HG02852 (cell line): ENCODE measurements at regions not wholly inside any gene's neighbourhood (a gene's known extent, or its start where the extent isn't known, plus 50 kb on each side); places are given as distances from the start of the nearest gene placed in this dataset.

Experiments
- ATAC-seq: cut with Tn5 transposase; IDR thresholded peaks from one replicate; pipeline ENCODE4 v1.9.1; 2021; ENCODE audit warnings: mild to moderate bottlenecking, moderate library complexity; ENCODE audit not compliant: unreplicated experiment

GRCh38 chr1:72848997-72849396 is 566.7 kb upstream of the NEGR1 start:
- no peak for ATAC-seq

- no peak for ATAC-seq
Measured at GRCh38 chr1:72847651-72848050, 565.3 kb upstream of the NEGR1 start.

- no peak for ATAC-seq
Measured at GRCh38 chr1:72846476-72847278, 564.3 kb upstream of the NEGR1 start.

- ATAC-seq = no peak
Measured at GRCh38 chr1:72845981-72846380, 563.6 kb upstream of the NEGR1 start.

GRCh38 chr1:72845381-72845780 is 563.0 kb upstream of the NEGR1 start:
- ATAC-seq = no peak

DNA sequence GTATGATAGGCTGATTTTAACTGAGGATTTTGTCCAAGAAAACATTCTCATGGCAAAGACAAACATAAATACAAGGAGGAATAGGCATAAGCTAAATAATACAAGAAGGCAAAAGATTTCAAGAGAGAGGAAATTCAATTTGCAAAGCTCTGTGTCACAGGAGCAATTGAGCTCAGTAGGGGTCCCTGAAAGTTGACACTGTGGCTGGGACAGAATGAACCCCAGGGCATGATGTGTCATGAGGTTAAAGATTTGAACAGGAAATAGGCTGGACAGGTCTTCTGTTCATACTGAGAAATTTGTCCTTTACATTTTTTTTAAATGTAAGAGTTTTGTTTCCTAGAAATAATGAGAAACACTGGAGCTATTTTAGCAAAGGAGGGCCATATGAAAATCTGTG is 555.4 kb upstream of the NEGR1 start:
- ATAC-seq = no peak

- no peak for ATAC-seq
Measured at GRCh38 chr1:72830606-72831390, 548.5 kb upstream of the NEGR1 start.

- ATAC-seq = no peak
Measured at GRCh38 chr1:72827278-72827677, 544.9 kb upstream of the NEGR1 start.

DNA sequence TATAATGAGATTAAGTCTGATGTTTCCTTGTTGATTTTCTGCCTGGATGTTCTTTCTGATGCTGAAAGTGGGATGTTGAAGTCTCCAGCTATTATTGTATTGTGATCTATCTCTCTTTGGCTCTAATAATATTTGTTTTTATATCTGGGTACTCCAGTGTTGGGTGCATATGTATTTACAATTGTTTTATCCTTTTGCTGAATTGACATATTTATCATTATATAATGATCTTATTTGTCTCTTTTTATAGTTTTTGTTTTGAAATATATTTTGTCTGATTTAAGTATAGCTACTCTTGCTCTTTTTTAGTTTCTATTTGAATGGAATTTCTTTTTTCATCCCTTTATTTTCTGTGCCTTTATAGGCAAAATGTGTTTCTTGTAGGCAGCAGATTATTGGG is 522.2 kb upstream of the NEGR1 start:
- ATAC-seq = no peak

GRCh38 chr1:72781038-72781437 is 498.7 kb upstream of the NEGR1 start:
- no peak for ATAC-seq

- no peak for ATAC-seq
Measured at GRCh38 chr1:72780212-72780611, 497.9 kb upstream of the NEGR1 start.

GRCh38 chr1:72777918-72778317 is 495.6 kb upstream of the NEGR1 start:
- ATAC-seq = no peak

- no peak for ATAC-seq
Measured at GRCh38 chr1:72763481-72763880, 481.1 kb upstream of the NEGR1 start.

- no peak for ATAC-seq
Measured at GRCh38 chr1:72759486-72759885, 477.1 kb upstream of the NEGR1 start.

GRCh38 chr1:72757843-72758242 is 475.5 kb upstream of the NEGR1 start:
- ATAC-seq = no peak

- no peak for ATAC-seq
Measured at GRCh38 chr1:72745413-72745812, 463.1 kb upstream of the NEGR1 start.

DNA sequence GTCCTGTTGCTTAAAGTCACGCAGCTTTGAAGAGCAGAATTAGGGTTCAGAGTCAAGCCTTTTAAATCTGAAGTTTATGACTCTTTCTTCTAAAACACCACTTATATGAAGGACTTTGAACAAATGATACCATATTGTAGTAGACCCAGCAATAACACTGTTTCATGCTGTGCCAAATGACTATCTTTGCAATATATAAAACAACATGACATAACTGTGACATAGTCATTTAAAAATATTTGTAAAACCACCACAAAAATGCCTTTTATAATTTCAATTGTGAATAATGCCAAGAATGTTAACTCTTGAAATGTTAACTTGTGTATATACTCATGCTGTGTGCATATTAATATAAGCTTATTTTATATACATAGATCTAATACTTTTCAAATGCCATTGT is 452.1 kb upstream of the NEGR1 start:
- no peak for ATAC-seq

DNA sequence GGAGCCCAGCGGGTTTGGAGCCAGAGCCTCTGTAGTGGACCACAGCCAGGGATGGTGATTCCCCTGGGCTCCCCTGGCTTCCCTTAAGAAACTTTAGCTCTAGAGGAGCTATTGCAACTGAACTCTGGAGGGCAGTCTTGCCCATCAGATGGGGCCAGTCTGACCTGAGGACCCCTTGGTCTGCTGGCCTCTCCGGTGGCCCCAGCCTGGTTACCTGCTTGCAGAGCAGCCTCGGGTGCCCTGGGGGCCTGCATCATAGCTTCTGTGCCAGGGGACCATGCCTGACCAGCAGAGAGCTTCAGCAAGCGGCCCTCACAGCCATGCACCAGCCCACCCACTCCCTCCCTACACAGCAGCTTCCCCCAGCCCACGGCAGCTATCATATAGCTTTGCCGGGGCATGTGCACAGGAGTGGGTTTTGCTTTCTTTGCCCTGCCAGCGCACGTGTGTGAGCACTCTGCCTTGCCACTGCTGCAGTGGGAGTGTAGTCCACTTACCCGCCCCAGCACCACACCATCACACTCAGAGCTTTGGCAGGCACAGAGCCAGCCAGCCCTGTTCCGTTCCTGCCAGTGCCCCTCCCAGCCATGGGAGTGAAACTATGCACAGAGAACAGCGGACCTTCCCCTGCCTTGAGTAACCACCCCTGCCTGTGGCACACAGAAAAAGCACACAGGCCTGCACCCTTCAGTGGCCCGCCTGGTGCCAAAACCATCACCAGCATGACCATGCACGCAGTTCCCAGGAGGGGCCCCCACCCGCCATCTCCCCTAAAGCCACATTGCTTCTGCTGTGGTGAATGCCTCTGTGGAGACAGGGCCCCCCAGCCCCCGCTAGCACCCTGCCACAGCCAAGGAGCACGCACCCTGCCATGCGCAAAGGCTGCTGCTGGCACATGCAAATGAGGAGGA is 442.9 kb upstream of the NEGR1 start:
- ATAC-seq = no peak

GRCh38 chr1:72705921-72706320 is 423.6 kb upstream of the NEGR1 start:
- no peak for ATAC-seq

DNA sequence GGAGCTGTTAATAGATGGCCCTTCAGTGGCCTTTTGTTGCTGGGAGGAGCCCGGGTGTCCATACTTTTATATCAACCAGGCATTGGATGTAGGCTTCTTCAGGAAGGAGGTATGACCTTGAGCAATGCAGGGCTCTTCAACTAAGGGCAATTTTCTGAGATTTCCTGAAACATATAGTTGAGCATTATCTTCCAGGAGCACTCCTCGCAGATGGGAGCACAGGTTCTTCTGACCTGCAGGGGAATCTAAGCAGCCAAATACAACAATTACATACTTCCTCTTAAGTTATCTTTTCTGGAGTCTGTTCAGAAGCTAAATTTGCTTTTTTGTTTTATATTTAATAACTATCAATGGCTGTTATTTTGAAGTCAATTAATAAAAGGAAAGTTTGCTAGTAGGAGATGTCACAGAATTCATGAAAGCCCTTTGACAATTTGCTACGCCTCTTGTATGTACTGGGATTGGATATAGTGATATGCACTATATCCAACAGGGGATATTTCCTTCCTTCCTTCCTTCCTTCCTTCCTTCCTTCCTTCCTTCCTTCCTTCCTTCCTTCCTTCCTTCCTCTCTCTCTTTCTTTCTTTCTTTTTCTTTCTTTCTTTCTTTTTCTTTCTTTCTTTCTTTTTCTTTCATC is 422.6 kb upstream of the NEGR1 start:
- ATAC-seq = no peak

DNA sequence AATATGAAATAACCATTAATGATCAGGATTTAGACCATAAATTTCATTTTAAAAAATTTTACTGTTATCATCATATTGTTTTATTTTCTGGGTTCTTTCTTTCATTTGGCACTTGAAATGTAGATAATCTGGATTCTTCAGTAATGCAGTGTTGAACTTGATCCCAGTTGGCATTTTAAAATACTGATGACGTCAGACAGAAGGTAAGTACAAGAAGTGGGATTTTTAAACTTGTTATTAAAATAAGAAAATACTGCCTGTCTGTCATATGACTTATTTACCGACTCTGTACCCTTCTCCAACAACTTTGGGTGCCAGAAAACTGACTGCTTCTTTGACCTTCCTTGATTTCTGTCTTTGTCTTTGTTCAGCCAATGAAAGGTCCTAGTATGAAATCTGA is 415.1 kb upstream of the NEGR1 start:
- no peak for ATAC-seq
